Right lobe of liver (tissue), 4 donors: ENCODE measurements at regions not wholly inside any gene's neighbourhood (a gene's known extent, or its start where the extent isn't known, plus 50 kb on each side); places are given as distances from the start of the nearest gene placed in this dataset.

Source experiments
- POLR2A ChIP-seq: fragments of 450-650 bp; IDR thresholded peaks from one replicate; pipeline ENCODE4 v1.6.1; 2017; ENCODE audit warnings: antibody characterized with exemption, mild to moderate bottlenecking
- TF ChIP-seq, protein P1 (sequence below), 4 donors: fragments of 200-600 bp in 3 of 4; fragments of 450-650 bp in 1 of 4; IDR thresholded peaks; one replicate each; pipeline versions ENCODE4 v1.5.1 to v1.8.0; 2016 to 2022; ENCODE audit warnings: antibody characterized with exemption in 4 of 4, mild to moderate bottlenecking in 2 of 4
- donor health status: DM: no; HTN: no; CAD: no.
- donor health status: DM: no; HTN: no; CAD: no.
- donor health status: DM: no; HTN: yes; CAD: no.

DNA sequence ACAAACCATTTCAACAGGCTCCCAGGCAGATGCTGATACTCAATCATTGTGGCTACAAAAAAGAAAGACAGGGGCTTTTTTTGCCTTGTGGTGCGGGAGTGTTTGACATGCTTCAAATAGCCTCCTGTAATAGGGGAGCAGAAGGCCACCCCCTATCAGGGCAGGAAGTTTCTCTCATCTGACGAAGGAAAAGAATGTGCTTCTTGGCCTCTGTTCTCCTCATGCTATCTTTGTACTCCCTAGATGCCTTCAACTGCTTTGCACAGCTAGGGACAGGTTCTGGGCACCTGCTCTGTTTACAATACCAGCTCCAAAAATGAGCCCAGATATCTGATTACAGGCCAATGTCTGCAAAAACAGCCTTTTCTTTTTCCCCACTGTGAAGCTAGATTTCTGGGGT is 391.1 kb downstream of the STIM2 start:
- TF ChIP-seq, protein P1, sequence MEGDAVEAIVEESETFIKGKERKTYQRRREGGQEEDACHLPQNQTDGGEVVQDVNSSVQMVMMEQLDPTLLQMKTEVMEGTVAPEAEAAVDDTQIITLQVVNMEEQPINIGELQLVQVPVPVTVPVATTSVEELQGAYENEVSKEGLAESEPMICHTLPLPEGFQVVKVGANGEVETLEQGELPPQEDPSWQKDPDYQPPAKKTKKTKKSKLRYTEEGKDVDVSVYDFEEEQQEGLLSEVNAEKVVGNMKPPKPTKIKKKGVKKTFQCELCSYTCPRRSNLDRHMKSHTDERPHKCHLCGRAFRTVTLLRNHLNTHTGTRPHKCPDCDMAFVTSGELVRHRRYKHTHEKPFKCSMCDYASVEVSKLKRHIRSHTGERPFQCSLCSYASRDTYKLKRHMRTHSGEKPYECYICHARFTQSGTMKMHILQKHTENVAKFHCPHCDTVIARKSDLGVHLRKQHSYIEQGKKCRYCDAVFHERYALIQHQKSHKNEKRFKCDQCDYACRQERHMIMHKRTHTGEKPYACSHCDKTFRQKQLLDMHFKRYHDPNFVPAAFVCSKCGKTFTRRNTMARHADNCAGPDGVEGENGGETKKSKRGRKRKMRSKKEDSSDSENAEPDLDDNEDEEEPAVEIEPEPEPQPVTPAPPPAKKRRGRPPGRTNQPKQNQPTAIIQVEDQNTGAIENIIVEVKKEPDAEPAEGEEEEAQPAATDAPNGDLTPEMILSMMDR (IDR thresholded peaks at IDR 0.05): no peak
- no peak for TF ChIP-seq POLR2A
